EL (cell line): ENCODE measurements at regions not wholly inside any gene's neighbourhood (a gene's known extent, or its start where the extent isn't known, plus 50 kb on each side); places are given as distances from the start of the nearest gene placed in this dataset.
"Not testable (repeated sequence)": the region's sequence is repeated elsewhere in the genome, so short reads cannot be mapped to it uniquely, and the experiment has no call there.

Source experiments
- DNase-seq: peaks from one replicate; pipeline ENCODE4 v3.0.0-alpha.2; 2016

GRCh38 chr1:9469882-9470281, 69.4 kb upstream of the SLC25A33 start:
- DNase-seq: not testable (repeated sequence)

DNA sequence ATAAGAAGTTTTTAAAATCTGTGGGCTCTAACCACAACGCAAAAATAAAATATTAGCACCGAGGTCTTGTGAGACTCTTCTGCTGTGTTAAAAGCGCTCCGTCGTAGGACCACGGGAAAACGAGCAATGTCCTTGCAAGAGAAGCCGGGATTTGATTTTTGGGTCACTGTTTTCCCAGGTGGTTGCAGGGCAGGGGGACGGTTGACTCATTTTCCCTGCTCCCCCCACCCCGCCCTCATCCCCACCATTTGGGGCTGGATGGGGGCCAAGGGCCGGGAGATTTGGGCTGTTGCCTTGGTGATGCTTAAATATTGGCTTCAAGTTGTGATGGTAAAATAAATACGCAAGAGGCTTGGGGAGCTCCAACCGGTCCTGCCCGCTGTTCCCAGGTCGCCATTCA, 67.6 kb upstream of the SLC25A33 start:
- no peak for DNase-seq

- DNase-seq: no peak
Observed at GRCh38 chr1:9472386-9473031, 66.8 kb upstream of the SLC25A33 start.

DNA sequence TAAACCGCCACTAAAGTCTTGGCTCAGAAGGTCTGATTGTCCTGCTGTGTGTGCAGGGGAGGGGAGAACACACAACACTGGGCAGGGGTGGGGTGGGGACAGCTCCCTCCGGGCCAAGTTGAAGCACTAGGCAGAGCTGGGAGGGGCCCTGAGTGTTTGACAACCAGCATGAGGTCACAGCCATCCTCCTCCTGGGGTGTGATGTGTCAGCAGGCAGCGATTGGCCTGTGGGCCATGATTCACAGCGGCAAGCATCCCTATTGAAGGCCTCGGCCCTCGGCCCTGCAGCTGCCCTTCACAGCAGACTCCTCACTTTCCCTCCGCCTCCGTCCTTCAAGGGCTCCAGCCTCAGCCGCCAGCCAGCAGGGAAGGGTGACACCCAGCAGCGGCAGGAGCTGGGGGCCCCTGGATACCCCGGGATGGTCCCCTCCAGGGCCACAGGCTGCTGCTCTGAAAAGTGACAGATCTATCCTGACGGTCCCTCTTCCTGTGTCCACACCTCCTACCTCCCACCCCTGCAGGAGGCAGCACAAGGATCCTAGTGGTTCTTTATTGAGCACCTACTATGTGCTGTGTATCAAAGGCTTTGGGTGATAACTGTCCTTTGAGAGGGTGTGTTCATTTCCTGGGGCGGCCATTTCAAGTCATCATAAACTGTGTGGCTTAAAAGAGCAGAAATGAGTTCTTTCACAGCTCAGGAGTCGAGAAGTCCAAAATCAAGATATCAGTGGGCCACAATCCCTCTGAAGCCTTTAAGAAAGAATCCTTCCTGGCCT, 66.0 kb upstream of the SLC25A33 start:
- DNase-seq: peak; percentile 95

GRCh38 chr1:9475061-9475627, 64.1 kb upstream of the SLC25A33 start:
- no peak for DNase-seq

DNA sequence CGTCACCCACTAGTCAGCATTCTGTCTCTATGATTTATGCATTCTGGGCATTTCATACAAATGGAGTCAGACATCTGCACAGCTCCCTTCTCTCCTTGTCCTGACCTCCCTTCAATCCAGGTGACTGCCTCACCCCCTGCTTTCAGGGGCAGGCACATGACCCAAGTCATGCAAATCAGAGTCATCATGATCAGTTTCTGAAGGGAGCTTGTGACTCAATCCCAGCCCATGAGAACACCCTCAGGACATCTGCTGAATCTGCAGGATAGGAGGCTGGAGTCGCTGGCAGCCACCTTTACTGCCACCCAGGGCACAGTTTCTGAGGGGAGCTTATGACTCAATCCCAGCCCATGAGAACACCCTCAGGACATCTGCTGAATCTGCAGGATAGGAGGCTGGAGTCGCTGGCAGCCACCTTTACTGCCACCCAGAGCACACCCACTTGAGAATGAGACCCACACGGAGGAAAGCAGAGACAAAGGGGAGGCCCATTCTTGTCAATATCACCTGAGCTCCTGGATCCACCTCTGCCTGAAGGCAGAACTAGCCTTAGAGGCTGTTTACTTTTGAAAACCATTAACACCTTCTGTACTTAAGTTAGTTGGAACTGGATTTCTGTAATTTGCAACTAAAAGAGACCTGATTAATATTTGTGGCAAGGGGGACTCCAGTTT, 62.3 kb upstream of the SLC25A33 start:
- DNase-seq: peak; percentile 68

- DNase-seq: no peak
Observed at GRCh38 chr1:9477535-9477934, 61.7 kb upstream of the SLC25A33 start.

GRCh38 chr1:9478021-9478420, 61.2 kb upstream of the SLC25A33 start:
- DNase-seq: no peak

- DNase-seq: no peak
Observed at GRCh38 chr1:9481048-9481447, 58.2 kb upstream of the SLC25A33 start.

DNA sequence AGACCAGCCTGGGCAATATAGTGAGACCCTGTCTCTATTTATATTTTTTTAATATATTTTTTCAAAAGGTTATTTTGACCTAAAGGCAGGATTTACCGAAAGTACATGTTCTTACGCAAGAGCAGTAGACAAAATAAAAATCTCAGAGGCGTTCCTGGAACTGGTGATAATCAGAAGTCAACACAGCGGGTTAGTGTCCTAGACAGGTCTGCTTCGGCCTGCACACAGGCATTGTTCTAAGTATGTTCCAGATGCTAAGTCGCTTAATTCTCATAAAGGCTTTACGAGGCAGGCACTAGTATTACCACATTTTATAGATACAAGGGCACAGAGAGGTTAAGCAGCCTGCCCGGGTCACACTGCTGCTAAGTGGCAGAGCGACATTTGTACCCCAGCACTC, 56.9 kb upstream of the SLC25A33 start:
- no peak for DNase-seq

DNA sequence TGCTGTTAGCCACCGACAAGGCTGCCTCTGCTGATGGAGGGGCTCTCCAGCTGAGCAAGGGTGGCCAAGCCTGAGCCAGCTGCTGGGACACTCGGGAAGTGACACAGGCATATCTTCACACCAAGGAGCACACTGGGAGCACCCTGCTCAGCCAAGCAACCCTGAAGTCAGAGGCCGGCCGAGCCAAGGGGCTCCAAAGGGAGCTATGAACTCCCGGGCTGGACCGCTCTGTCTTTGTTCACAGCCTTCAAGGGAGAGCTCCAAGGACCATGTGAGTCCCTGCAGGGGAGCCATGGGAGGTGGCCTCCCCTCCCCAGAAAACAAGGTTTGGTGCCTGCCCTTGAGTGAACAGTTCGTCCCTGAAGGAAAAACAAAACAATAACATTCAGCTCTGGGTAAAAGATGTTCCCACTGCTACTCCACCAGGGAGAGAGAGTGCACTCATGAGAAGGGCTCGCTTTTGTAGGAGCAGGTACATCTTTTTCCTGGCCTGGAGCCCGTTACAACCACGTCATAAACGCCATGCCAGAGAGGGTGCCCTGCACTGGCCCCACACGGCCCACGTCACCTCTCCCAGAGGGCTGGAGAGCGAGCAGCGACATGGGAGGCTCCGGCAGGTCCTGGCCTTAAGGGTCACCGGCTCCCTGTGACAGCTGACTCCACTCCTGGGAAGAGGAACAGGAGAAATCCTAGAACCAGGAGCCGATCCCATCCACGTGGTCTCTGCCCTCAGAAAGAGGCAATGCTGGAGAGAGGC, 56.3 kb upstream of the SLC25A33 start:
- DNase-seq: no peak

DNA sequence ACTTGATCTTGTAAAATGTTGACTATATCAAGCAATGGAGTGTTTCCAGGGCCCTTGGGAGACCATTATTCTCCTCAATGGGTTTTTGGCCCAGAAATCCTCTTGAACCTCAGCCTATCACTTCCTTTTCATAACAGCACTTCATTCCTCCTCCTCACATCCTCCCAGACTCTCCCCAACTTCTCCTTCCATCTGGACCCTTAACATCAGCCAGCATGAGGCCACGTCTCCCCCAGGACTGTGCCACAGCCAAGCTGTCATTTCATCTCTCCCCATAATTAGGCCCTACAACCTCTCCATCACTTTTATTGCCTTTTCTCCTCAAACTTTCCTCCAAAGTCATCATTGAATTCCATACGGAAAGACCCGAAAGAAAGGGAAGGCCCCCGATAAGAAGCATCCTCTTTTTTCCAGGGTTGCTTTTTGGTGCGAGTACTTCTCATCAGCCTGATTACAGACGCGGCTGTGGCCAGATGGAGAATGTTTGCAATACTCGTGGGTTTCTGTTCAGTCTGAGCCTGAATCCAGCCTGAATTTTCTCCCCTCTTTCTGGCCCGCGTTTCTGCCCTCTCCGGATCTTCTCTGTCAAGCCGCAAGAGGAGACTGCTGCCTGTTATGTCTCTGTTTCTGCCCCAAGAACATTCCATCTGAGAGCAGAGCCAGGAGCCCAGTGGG, 52.7 kb upstream of the SLC25A33 start:
- DNase-seq: no peak
